ENCODE measurements at regions not wholly inside any gene's neighbourhood (a gene's known extent, or its start where the extent isn't known, plus 50 kb on each side); places are given as distances from the start of the nearest gene placed in this dataset.

- H3K9me3 ChIP-seq = no peaks in the 10 kb centered on the region
- no peaks in the 10 kb centered on the region for H3K36me3 ChIP-seq
- H3K4me3 ChIP-seq = no peak overlapping the region
- no peaks in the 10 kb centered on the region for H3K27me3 ChIP-seq
- DNase-seq = no peak
- TF ChIP-seq, protein P1, sequence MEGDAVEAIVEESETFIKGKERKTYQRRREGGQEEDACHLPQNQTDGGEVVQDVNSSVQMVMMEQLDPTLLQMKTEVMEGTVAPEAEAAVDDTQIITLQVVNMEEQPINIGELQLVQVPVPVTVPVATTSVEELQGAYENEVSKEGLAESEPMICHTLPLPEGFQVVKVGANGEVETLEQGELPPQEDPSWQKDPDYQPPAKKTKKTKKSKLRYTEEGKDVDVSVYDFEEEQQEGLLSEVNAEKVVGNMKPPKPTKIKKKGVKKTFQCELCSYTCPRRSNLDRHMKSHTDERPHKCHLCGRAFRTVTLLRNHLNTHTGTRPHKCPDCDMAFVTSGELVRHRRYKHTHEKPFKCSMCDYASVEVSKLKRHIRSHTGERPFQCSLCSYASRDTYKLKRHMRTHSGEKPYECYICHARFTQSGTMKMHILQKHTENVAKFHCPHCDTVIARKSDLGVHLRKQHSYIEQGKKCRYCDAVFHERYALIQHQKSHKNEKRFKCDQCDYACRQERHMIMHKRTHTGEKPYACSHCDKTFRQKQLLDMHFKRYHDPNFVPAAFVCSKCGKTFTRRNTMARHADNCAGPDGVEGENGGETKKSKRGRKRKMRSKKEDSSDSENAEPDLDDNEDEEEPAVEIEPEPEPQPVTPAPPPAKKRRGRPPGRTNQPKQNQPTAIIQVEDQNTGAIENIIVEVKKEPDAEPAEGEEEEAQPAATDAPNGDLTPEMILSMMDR (IDR thresholded peaks at IDR 0.05) = no peak
- no peak for ATAC-seq
- H3K4me1 ChIP-seq = no peaks in the 10 kb centered on the region
- H3K27ac ChIP-seq = no peak overlapping the region
- intact Hi-C loops (cut with DNase I) = no loop called here
Observed at GRCh38 chr3:17852217-17852616, 109.8 kb upstream of the TBC1D5 start.

DNA sequence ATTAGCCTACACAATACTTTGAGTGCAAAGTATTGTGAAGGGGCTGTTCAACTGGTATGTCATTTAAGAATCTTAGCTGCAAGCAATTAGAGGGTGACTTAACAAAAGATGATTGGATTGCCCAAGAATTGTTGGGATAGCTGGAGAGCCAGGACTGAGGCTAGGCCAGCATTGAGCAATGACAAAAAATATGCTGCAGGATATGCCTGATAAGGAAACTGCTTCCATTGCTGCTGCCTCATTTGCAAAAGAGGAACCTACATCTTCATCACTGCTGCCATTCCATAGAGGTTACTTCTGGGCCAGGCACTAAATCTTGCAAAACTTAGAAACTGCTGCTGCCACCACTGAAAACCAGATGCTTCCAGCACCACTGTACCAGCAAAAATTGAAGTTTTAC is 108.0 kb upstream of the TBC1D5 start:
- intact Hi-C loops (cut with DNase I) = no loop called here
- no peak overlapping the region for H3K27ac ChIP-seq
- no peaks in the 10 kb centered on the region for H3K9me3 ChIP-seq
- H3K4me1 ChIP-seq = no peaks in the 10 kb centered on the region
- TF ChIP-seq, protein P1 (IDR thresholded peaks at IDR 0.05) = no peak
- H3K27me3 ChIP-seq = no peaks in the 10 kb centered on the region
- no peaks in the 10 kb centered on the region for H3K36me3 ChIP-seq
- no peak overlapping the region for H3K4me3 ChIP-seq
- DNase-seq (no peak), ATAC-seq (no peak)

- intact Hi-C loops (cut with DNase I) = no loop called here
- H3K36me3 ChIP-seq = no peaks in the 10 kb centered on the region
- H3K9me3 ChIP-seq = no peaks in the 10 kb centered on the region
- DNase-seq (no peak), ATAC-seq (no peak)
- H3K4me3 ChIP-seq = no peak overlapping the region
- no peaks in the 10 kb centered on the region for H3K27me3 ChIP-seq
- H3K4me1 ChIP-seq = no peaks in the 10 kb centered on the region
- TF ChIP-seq, protein P1 (IDR thresholded peaks at IDR 0.05) = no peak
- no peak overlapping the region for H3K27ac ChIP-seq
Observed at GRCh38 chr3:17848102-17848501, 105.7 kb upstream of the TBC1D5 start.

- no peaks in the 10 kb centered on the region for H3K9me3 ChIP-seq
- H3K36me3 ChIP-seq = no peaks in the 10 kb centered on the region
- ATAC-seq = no peak
- no peak overlapping the region for H3K4me3 ChIP-seq
- no peaks in the 10 kb centered on the region for H3K4me1 ChIP-seq
- intact Hi-C loops (cut with DNase I) = no loop called here
- TF ChIP-seq, protein P1 (IDR thresholded peaks at IDR 0.05) = no peak
- no peak for DNase-seq
- H3K27ac ChIP-seq = no peak overlapping the region
- no peaks in the 10 kb centered on the region for H3K27me3 ChIP-seq
Observed at GRCh38 chr3:17847156-17847555, 104.7 kb upstream of the TBC1D5 start.

GRCh38 chr3:17846466-17846865 is 104.0 kb upstream of the TBC1D5 start:
- TF ChIP-seq, protein P1 (IDR thresholded peaks at IDR 0.05) = no peak
- H3K4me3 ChIP-seq = no peak overlapping the region
- H3K36me3 ChIP-seq = no peaks in the 10 kb centered on the region
- intact Hi-C loops (cut with DNase I) = no loop called here
- H3K27me3 ChIP-seq = no peaks in the 10 kb centered on the region
- no peaks in the 10 kb centered on the region for H3K9me3 ChIP-seq
- ATAC-seq = no peak
- no peaks in the 10 kb centered on the region for H3K4me1 ChIP-seq
- H3K27ac ChIP-seq = no peak overlapping the region
- no peak for DNase-seq

All from upper lobe of right lung (tissue), 1 donor.